H1 (cell line): ENCODE measurements at regions not wholly inside any gene's neighbourhood (a gene's known extent, or its start where the extent isn't known, plus 50 kb on each side); places are given as distances from the start of the nearest gene placed in this dataset.

Experiments
- CHD1 ChIP-seq: IDR thresholded peaks from 2 replicates; pipeline ENCODE4 v1.6.1; 2012; ENCODE audit warnings: low read depth, low read length, improper control_type of control experiment
- EP300 ChIP-seq, 2 experiments: IDR thresholded peaks; 1 replicate in 1 of 2; 2 replicates in 1 of 2; pipeline ENCODE4 v1.6.1; 2011 to 2012; ENCODE audit warnings: low read depth in 2 of 2, low read length in 2 of 2, mild to moderate bottlenecking in 2 of 2, borderline replicate concordance in 1 of 2, inconsistent platforms in 1 of 2, moderate library complexity in 1 of 2
- TF ChIP-seq, protein P1 (sequence below), 3 experiments: IDR thresholded peaks; 1 replicate in 2 of 3; 2 replicates in 1 of 3; pipeline versions ENCODE4 v1.5.1 to v1.6.1; 2011; ENCODE audit warnings: low read length in 3 of 3, mild to moderate bottlenecking in 3 of 3, inconsistent platforms in 2 of 3, low read depth in 1 of 3, moderate library complexity in 1 of 3; ENCODE audit not compliant: insufficient read depth in 1 of 3; ENCODE audit errors: control extremely low read depth in 1 of 3

DNA sequence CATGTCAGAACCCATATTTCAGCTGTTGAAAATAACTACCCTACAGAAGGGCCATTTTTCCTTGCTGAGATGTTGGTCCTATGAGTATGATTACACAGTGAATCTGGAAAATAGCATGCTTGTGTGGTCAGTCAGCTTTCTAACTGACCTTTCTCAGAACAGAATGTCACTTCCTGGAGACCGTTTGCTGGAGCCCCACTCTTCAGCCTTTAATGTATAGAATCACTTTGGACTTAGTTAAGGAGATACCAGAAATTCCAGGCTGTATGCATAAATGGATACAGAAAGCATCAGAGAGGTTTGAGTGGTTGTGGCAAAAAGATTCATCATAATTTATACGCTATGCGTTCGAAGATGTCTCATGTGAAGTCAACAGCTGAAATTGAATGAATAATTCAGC, 488.1 kb downstream of the EBF1 start:
- TF ChIP-seq EP300 (IDR thresholded peaks at IDR 0.05; ENCODE audit: borderline replicate concordance in 1 of 2, low read depth in 2 of 2, low read length in 2 of 2) = no peak
- TF ChIP-seq, protein P1, sequence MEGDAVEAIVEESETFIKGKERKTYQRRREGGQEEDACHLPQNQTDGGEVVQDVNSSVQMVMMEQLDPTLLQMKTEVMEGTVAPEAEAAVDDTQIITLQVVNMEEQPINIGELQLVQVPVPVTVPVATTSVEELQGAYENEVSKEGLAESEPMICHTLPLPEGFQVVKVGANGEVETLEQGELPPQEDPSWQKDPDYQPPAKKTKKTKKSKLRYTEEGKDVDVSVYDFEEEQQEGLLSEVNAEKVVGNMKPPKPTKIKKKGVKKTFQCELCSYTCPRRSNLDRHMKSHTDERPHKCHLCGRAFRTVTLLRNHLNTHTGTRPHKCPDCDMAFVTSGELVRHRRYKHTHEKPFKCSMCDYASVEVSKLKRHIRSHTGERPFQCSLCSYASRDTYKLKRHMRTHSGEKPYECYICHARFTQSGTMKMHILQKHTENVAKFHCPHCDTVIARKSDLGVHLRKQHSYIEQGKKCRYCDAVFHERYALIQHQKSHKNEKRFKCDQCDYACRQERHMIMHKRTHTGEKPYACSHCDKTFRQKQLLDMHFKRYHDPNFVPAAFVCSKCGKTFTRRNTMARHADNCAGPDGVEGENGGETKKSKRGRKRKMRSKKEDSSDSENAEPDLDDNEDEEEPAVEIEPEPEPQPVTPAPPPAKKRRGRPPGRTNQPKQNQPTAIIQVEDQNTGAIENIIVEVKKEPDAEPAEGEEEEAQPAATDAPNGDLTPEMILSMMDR (IDR thresholded peaks at IDR 0.05; ENCODE audit: control extremely low read depth in 1 of 3, insufficient read depth in 1 of 3, low read depth in 1 of 3, low read length in 3 of 3) = no peak
- TF ChIP-seq CHD1 = no peak
